IMR-90 (cell line): ENCODE measurements at regions not wholly inside any gene's neighbourhood (a gene's known extent, or its start where the extent isn't known, plus 50 kb on each side); places are given as distances from the start of the nearest gene placed in this dataset.

Experiments used
- ATAC-seq: fragments of 200-7000 bp; cut with Tn5 transposase; 2 replicates; pipeline ENCODE4 v1.9.1; 2020; ENCODE audit warnings: low read depth, mild to moderate bottlenecking, moderate library complexity
- BruUV-seq: library from RNA; stranded (reverse); fragments of 400-500 nt; replicated peaks from 2 replicates; lab custom pipeline; 2021; lab: Mats Ljungman, UMichigan
- CTCF ChIA-PET: fragments of 300-600 bp; formaldehyde crosslinking; extraction: SDS; loops from one replicate; lab custom pipeline; 2021; ENCODE audit warnings: antibody characterized with exemption; lab: Yijun Ruan, JAX
- POLR2A ChIA-PET: fragments of 300-600 bp; sonication (Branson Sonifier 250); formaldehyde crosslinking; loops from one replicate; lab custom pipeline; 2022; ENCODE audit warnings: antibody characterized with exemption; ENCODE audit not compliant: unreplicated experiment; lab: Charles Lee
- DNase-seq: peaks from one replicate; pipeline ENCODE4 v3.0.0; 2013
- H2AFZ ChIP-seq: replicated peaks from 2 replicates; pipeline ENCODE3; 2013; ENCODE audit warnings: low read length, mild to moderate bottlenecking; ENCODE audit not compliant: poor library complexity
- H2AK5ac ChIP-seq: 2 replicates; pipeline ENCODE4 v1.6.1; 2013; ENCODE audit warnings: low read depth, low read length, inconsistent platforms
- H2AK9ac ChIP-seq: replicated peaks from 2 replicates; pipeline ENCODE3; 2013; ENCODE audit warnings: mild to moderate bottlenecking, low read depth, low read length, moderate library complexity; ENCODE audit not compliant: poor library complexity
- H2BK120ac ChIP-seq: 2 replicates; pipeline ENCODE4 v1.6.1; 2013; ENCODE audit warnings: low read depth, low read length, inconsistent platforms
- H2BK15ac ChIP-seq: 3 replicates; pipeline ENCODE4 v1.6.1; 2013; ENCODE audit warnings: low read depth, low read length, inconsistent platforms
- H2BK20ac ChIP-seq: 2 replicates; pipeline ENCODE4 v1.6.1; 2013; ENCODE audit warnings: low read depth, mild to moderate bottlenecking, inconsistent platforms, low read length, moderate library complexity
- H2BK5ac ChIP-seq: 2 replicates; pipeline ENCODE4 v1.6.1; 2013; ENCODE audit warnings: mild to moderate bottlenecking, low read depth, low read length, inconsistent platforms; ENCODE audit not compliant: poor library complexity, severe bottlenecking
- H3K14ac ChIP-seq: replicated peaks from 2 replicates; pipeline ENCODE4 v1.6.1; 2013; ENCODE audit warnings: low read depth, low read length, inconsistent platforms
- H3K18ac ChIP-seq: 2 replicates; pipeline ENCODE4 v1.6.1; 2013; ENCODE audit warnings: low read depth, low read length, control low read depth
- H3K23ac ChIP-seq: 2 replicates; pipeline ENCODE4 v1.6.1; 2013; ENCODE audit warnings: low read depth, low read length, inconsistent platforms
- H3K27ac ChIP-seq: 2 replicates; pipeline ENCODE4 v1.5.1; 2013; ENCODE audit warnings: mild to moderate bottlenecking, control low read depth, low read length; ENCODE audit not compliant: insufficient read depth
- H3K27me3 ChIP-seq: 2 replicates; pipeline ENCODE4 v1.6.1; 2013; ENCODE audit warnings: low read length; ENCODE audit not compliant: control insufficient read depth, insufficient read depth
- H3K36me3 ChIP-seq: 2 replicates; pipeline ENCODE4 v1.6.1; 2013; ENCODE audit warnings: low read length, mixed read lengths; ENCODE audit not compliant: control insufficient read depth, insufficient read depth
- H3K4ac ChIP-seq: 2 replicates; pipeline ENCODE4 v1.6.1; 2013; ENCODE audit warnings: low read depth, low read length, inconsistent platforms
- H3K4me1 ChIP-seq: 2 replicates; pipeline ENCODE4 v1.6.1; 2013; ENCODE audit warnings: low read length, mixed read lengths; ENCODE audit not compliant: control insufficient read depth, insufficient read depth
- H3K4me2 ChIP-seq: 2 replicates; pipeline ENCODE4 v1.6.1; 2013; ENCODE audit warnings: low read depth, mild to moderate bottlenecking, control low read depth, low read length, moderate library complexity
- H3K4me3 ChIP-seq: 2 replicates; pipeline ENCODE4 v1.5.1; 2013; ENCODE audit warnings: low read depth, mild to moderate bottlenecking, control low read depth, low read length, moderate library complexity; ENCODE audit not compliant: insufficient read depth
- H3K56ac ChIP-seq: 2 replicates; pipeline ENCODE4 v1.6.1; 2013; ENCODE audit warnings: low read length, inconsistent platforms; ENCODE audit not compliant: insufficient read depth; ENCODE audit errors: extremely low read depth
- H3K79me1 ChIP-seq, 2 experiments: 2 replicates each; pipeline ENCODE4 v1.6.1; 2013; ENCODE audit warnings: low read length in 2 of 2, inconsistent platforms in 1 of 2, low read depth in 1 of 2
- H3K9ac ChIP-seq: 2 replicates; pipeline ENCODE4 v1.6.1; 2013; ENCODE audit warnings: low read depth, low read length, control low read depth
- H3K9me1 ChIP-seq: 2 replicates; pipeline ENCODE4 v1.6.1; 2013; ENCODE audit warnings: low read length, inconsistent platforms; ENCODE audit not compliant: insufficient read depth
- H3K9me3 ChIP-seq: 2 replicates; pipeline ENCODE4 v1.6.1; 2013; ENCODE audit warnings: low read length; ENCODE audit not compliant: control insufficient read depth, insufficient read depth
- H4K20me1 ChIP-seq: 2 replicates; pipeline ENCODE4 v1.6.1; 2013; ENCODE audit warnings: low read length, inconsistent platforms; ENCODE audit not compliant: insufficient read depth
- H4K5ac ChIP-seq: 2 replicates; pipeline ENCODE4 v1.6.1; 2013; ENCODE audit warnings: mild to moderate bottlenecking, low read depth, low read length, control low read depth
- H4K8ac ChIP-seq, 2 experiments: 2 replicates each; pipeline ENCODE4 v1.6.1; 2013; ENCODE audit warnings: low read depth in 2 of 2, low read length in 2 of 2, control low read depth in 1 of 2, inconsistent platforms in 1 of 2
- H4K91ac ChIP-seq: 2 replicates; pipeline ENCODE4 v1.6.1; 2013; ENCODE audit warnings: low read depth, low read length, inconsistent platforms; ENCODE audit not compliant: insufficient read depth
- BHLHE40 ChIP-seq: fragments of 150-350 bp; IDR thresholded peaks from 2 replicates; pipeline ENCODE4 v1.6.1; 2016; ENCODE audit warnings: mild to moderate bottlenecking, low read depth, low read length
- CEBPB ChIP-seq: IDR thresholded peaks from 2 replicates; pipeline ENCODE4 v1.6.1; 2012; ENCODE audit warnings: low read depth, low read length, improper control_type of control experiment
- CHD1 ChIP-seq: IDR thresholded peaks from 2 replicates; pipeline ENCODE4 v1.6.1; 2012; ENCODE audit warnings: low read depth, low read length, improper control_type of control experiment
- CTCF ChIP-seq: conservative IDR thresholded peaks from 2 replicates; pipeline ENCODE4 v1.5.1; 2012; ENCODE audit warnings: mild to moderate bottlenecking, low read depth, low read length, improper control_type of control experiment
- ELK1 ChIP-seq: fragments of 150-350 bp; IDR thresholded peaks from 2 replicates; pipeline ENCODE4 v1.6.1; 2016; ENCODE audit warnings: low read depth, mild to moderate bottlenecking, low read length, moderate library complexity, borderline replicate concordance
- FOS ChIP-seq: fragments of 150-350 bp; IDR thresholded peaks from 2 replicates; pipeline ENCODE4 v1.6.1; 2016; ENCODE audit warnings: low read depth, low read length
- MAFK ChIP-seq: IDR thresholded peaks from 2 replicates; pipeline ENCODE4 v1.6.1; 2012; ENCODE audit warnings: low read depth, low read length, improper control_type of control experiment
- MAZ ChIP-seq: IDR thresholded peaks from 2 replicates; pipeline ENCODE4 v1.6.1; 2012; ENCODE audit warnings: low read depth, mild to moderate bottlenecking, low read length, improper control_type of control experiment, moderate library complexity, borderline replicate concordance
- MXI1 ChIP-seq: IDR thresholded peaks from 2 replicates; pipeline ENCODE4 v1.6.1; 2012; ENCODE audit warnings: low read depth, mild to moderate bottlenecking, low read length, moderate library complexity, borderline replicate concordance
- NFE2L2 ChIP-seq: fragments of 150-350 bp; IDR thresholded peaks from 2 replicates; pipeline ENCODE4 v1.6.1; 2016; ENCODE audit warnings: low read depth, mild to moderate bottlenecking, low read length
- POLR2A ChIP-seq: IDR thresholded peaks from 2 replicates; pipeline ENCODE4 v1.6.1; 2012; ENCODE audit warnings: mild to moderate bottlenecking, low read depth, low read length
- RAD21 ChIP-seq: IDR thresholded peaks from 2 replicates; pipeline ENCODE4 v1.6.1; 2012; ENCODE audit warnings: low read length, improper control_type of control experiment
- RCOR1 ChIP-seq: IDR thresholded peaks from 2 replicates; pipeline ENCODE4 v1.6.1; 2012; ENCODE audit warnings: mild to moderate bottlenecking, low read length, improper control_type of control experiment; ENCODE audit not compliant: insufficient replicate concordance
- RFX5 ChIP-seq: IDR thresholded peaks from 2 replicates; pipeline ENCODE4 v1.8.0; 2012; ENCODE audit warnings: low read depth, mild to moderate bottlenecking, low read length, moderate library complexity
- SMC3 ChIP-seq: fragments of 150-350 bp; IDR thresholded peaks from 2 replicates; pipeline ENCODE4 v1.6.1; 2016; ENCODE audit warnings: low read depth, mild to moderate bottlenecking, antibody characterized with exemption, low read length, moderate library complexity
- USF2 ChIP-seq: fragments of 150-350 bp; IDR thresholded peaks from 2 replicates; pipeline ENCODE4 v1.6.1; 2017; ENCODE audit warnings: mild to moderate bottlenecking, antibody characterized with exemption, low read length, low read depth
- WGBS, 2 experiments: methylation state at CpG; one replicate each; pipeline versions ENCODE4 v1.1.5 to v1.1.7; 2013; ENCODE audit warnings: missing lambda C conversion rate in 2 of 2; ENCODE audit not compliant: insufficient read length in 1 of 2; ENCODE audit errors: extremely low coverage in 2 of 2; 5-methylcytosine and 5-hydroxymethylcytosine counted together
- dilution Hi-C: fragments of 300-500 bp; cut with HindIII; formaldehyde crosslinking; loops from one replicate; pipeline ENCODE4 v1.14.3; 2018; ENCODE audit warnings: low sequenced_read_pairs; ENCODE audit not compliant: unreplicated experiment
- in situ Hi-C: fragments of 300-500 bp; cut with MboI; formaldehyde crosslinking; loops from 3 replicates; pipeline ENCODE4 v1.14.3; 2019; ENCODE audit warnings: low sequenced_read_pairs, inconsistent platforms, mixed read lengths
- intact Hi-C: fragments of 100-400 bp; cut with micrococcal nuclease; formaldehyde crosslinking; loops from 2 replicates; pipeline ENCODE4 v1.10.0; 2022

GRCh38 chr16:19963301-19963700 lies 78.7 kb upstream of the GPRC5B start:
- H3K79me1 ChIP-seq = no peaks in the 10 kb centered on the region
- ChIA-PET CTCF (no interaction called here), POLR2A (no interaction called here)
- H3K18ac ChIP-seq = no peak overlapping the region
- H4K8ac ChIP-seq = no peak overlapping the region
- no peak overlapping the region for H3K9ac ChIP-seq
- DNase-seq (no peak), ATAC-seq (no peak)
- H4K91ac ChIP-seq = no peak overlapping the region
- no peaks in the 10 kb centered on the region for H3K9me3 ChIP-seq
- H4K20me1 ChIP-seq = no peaks in the 10 kb centered on the region
- H3K4me1 ChIP-seq = no peaks in the 10 kb centered on the region
- no TSS peak for BruUV-seq
- WGBS, 2 experiments = 53% methylated on average over 3 of the region's 5 CpGs; no CpG with 5 or more reads in 1 of the 2 experiments
- intact Hi-C loops = no loop called here
- in situ Hi-C loops = no loop called here
- no peak overlapping the region for H2AFZ ChIP-seq
- no peak overlapping the region for H2AK5ac ChIP-seq
- H2BK5ac ChIP-seq = no peak overlapping the region
- H3K14ac ChIP-seq = no peak overlapping the region
- no peak overlapping the region for H3K4me2 ChIP-seq
- dilution Hi-C loops = no loop called here
- no peak overlapping the region for H3K4me3 ChIP-seq
- H2BK120ac ChIP-seq = no peak overlapping the region
- H2AK9ac ChIP-seq = no peak overlapping the region
- no peaks in the 10 kb centered on the region for H3K27me3 ChIP-seq
- H3K36me3 ChIP-seq = no peaks in the 10 kb centered on the region
- H3K23ac ChIP-seq = no peak overlapping the region
- no peak for TF ChIP-seq MXI1
- TF ChIP-seq BHLHE40 = no peak
- no peak for TF ChIP-seq RCOR1
- TF ChIP-seq MAZ = no peak
- no peak for TF ChIP-seq CEBPB
- no peak for TF ChIP-seq FOS
- no peak for TF ChIP-seq USF2
- no peak for TF ChIP-seq CHD1
- TF ChIP-seq RAD21 = no peak
- TF ChIP-seq MAFK = no peak
- TF ChIP-seq SMC3 = no peak
- no peak for TF ChIP-seq RFX5
- no peak for TF ChIP-seq NFE2L2
- TF ChIP-seq CTCF = no peak
- no peak for TF ChIP-seq POLR2A
- TF ChIP-seq ELK1 = no peak
- H3K4ac ChIP-seq = no peak overlapping the region
- H3K27ac ChIP-seq = no peak overlapping the region
- H3K9me1 ChIP-seq = no peaks in the 10 kb centered on the region
- H2BK20ac ChIP-seq = no peak overlapping the region
- no peak overlapping the region for H4K5ac ChIP-seq
- H2BK15ac ChIP-seq = no peak overlapping the region
- no peak overlapping the region for H3K56ac ChIP-seq
